NCI-H1105 (cell line): ENCODE measurements at regions not wholly inside any gene's neighbourhood (a gene's known extent, or its start where the extent isn't known, plus 50 kb on each side); places are given as distances from the start of the nearest gene placed in this dataset.
"Not testable (repeated sequence)": the region's sequence is repeated elsewhere in the genome, so short reads cannot be mapped to it uniquely, and the experiment has no call there.

Experiments
- DNase-seq: peaks from one replicate; lab custom pipeline; 2025; lab: John Stamatoyannopoulos, UW

DNA sequence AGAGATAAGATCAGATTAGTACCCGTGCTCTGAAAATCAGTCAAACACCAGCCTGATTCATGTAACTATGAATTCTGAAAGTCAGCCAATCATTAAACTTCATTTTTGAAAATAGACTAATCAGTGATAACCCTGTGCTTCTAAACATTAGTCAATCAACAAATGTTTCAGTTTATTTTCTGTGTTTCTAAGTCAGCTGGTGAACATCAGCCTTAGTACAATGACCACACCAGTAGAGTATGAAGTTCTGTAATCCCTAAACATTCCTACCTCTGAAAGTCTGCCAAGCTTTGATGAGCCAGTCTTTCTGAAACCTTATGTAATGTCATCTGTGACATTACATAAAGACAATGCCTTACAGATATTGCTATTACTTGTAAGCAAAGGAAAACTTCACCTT is 807.4 kb upstream of the CRIM1 start:
- DNase-seq, result no peak

DNA sequence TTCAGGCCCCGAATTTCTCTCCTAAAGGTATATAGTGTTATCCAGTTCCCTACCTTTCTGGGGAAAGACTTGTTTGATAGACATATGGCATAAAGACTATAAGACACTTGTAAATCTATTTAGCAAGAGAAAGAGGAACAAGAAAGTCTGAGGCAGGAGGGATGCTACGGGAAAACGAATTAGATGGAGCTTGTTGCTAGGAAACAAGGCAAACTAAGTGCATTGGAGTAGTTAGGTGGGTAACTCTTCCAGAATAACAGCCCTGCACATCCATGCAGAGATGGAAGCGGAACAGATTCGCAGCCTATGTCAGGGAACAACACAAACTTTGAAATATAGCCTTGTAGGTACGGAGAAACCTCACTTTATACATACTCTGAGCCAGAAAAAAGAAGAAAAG is 810.3 kb upstream of the CRIM1 start:
- no peak for DNase-seq

DNA sequence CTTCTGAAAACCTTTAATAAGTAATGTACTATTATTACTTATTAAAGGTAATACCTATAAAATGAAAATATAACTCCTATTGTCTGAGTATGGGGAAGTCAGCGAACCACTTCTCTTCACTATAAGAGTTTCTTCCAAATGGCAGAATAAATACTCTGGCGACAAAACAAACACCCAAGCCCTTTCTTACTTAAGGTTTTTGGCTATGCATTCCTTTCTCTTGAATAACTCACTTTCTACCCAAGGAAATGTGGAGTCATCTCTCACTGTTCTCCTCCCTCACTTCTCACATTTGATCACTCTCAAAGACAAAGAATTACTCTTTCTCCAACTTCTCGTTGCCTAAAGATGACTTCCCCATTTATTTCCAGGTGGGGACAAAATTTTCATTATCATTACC is 816.8 kb upstream of the CRIM1 start:
- no peak for DNase-seq

DNA sequence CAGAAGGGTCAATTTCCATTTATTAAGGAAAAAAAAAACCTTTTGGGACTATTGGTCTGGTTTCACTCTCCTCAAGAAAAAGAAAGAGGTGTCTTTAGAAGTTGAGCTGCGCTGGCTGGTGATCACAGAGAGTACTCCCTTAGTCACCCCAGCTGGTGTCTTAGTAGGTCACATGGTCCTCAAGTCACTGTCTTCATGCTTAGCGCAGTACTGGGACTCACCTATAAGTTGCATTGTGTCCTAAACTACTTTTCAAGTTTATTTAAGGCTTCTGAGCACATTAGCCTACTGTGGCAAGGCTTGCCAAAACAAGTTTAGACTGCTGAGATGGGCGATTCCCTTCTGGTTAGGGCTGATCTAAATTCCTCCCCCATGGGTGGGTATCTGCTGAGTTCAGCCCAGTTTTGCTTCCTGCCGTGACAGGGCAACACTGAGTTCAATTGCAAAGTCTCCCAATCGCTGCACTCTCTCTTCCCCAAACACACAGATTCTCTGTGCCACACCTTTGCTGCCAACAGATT is 824.9 kb upstream of the CRIM1 start:
- DNase-seq, result no peak

DNA sequence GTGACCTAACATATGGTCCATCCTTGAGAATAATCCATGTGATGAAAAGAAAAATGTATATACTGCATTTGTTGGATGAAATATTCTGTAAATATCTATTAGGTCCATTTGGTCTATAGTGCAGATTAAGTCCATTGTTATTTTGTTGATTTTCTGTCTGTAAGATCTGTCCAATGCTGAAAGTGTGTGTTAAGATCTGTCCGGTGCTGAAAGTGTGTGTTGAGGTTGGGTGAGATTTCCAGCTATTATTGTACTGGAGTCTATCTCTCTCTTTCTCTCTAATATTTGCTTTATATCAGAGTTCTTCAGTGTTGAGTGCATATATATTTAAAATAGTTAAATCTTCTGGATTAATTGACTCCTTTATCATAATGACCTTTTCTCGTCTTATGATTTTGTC is 828.8 kb upstream of the CRIM1 start:
- DNase-seq, result no peak

DNA sequence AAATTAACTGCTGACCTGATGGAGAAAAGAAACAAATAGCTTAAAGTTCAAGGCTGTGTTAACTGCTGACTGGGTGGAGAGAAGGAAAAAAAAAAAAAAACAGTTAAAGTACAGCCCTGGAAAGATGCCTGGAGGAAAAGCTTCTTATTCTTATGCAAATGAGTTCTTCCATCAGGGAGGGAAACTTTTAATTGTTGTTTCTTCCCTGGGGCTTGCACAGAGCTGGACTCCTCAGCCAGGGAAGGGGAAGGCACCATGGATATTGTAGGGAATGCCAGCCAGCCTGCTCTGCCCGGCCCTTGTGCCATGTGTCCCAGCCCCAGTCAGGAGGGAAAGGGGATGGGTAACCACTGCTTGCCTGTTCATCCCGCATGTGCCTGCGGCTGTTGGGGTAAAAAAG is 833.1 kb upstream of the CRIM1 start:
- DNase-seq, result no peak

DNA sequence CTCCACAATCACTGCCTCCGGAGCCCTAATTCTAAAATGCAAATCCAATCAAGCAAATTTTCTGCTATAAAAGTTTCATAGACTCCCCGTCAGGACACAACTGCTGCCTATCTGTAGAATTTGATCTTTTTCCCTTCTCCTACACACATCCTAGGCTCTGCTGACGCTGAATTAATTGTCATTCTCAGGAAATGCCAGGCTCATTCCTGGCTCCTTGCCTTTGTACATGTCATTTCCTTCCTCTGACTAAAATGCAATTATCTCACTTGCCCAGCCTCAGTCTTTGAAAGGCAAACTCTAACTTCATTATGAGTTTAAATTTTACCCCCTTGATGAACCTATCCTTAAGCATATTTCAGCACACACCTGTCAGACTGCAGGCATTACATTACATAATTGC is 844.9 kb upstream of the CRIM1 start:
- DNase-seq, result no peak

DNA sequence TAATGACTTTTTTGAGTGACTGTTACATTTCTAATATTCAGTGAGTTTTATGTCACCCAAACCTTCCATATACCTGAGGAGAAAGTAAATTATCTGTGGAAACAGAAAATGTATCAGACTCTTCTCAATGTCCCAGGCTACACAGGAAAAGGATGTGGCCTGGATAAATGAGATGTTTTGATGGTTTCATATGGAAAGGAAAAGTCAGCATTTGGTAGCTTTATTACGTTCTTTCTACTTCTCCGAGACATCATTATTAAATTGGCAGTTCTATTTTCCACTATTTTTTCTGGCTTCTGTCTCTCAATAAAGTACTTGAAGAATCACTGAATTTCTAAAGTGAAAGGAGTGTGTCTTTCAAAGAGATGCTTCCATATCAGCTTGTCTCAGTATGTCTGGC is 847.0 kb upstream of the CRIM1 start:
- DNase-seq, result no peak

DNA sequence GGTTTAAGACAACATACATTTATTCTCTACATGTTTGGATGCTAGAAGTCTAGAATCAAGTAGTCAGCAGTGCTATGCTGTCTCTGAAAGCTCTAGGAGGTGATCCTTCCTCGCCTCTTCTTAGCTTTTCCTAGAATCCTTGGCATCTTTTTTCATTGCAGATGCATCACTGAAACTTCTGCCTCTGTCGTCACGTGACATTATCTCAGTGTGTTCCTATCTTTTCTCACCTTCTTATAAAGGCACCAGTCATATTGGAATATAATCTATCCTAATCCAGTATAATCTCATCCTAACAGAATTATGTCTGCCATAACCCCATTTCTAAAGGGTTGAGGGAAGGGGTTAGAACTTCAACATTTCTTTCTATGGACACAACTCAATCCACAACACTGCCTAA is 851.2 kb upstream of the CRIM1 start:
- no peak for DNase-seq

DNA sequence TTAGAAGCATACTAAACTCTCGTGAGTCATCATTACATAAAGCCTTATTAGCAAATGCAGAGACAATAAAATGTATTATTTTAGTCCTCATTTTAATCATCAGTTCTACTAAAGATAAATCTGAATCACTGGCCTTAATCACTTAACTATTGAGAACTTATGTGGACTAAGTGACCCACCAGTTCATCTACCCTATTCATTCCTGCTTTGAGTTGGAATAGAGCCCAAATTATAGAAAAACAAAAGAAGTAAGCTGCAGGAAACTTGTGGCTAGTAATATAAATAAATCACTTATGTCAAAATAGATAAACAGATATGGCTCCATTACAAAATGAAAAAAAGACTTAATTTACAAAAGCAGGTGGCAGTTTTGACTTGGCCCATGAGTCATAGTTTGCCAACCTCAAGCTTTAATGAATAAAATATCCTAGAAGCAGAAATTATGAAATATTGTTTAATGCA is 851.8 kb upstream of the CRIM1 start:
- no peak for DNase-seq

DNA sequence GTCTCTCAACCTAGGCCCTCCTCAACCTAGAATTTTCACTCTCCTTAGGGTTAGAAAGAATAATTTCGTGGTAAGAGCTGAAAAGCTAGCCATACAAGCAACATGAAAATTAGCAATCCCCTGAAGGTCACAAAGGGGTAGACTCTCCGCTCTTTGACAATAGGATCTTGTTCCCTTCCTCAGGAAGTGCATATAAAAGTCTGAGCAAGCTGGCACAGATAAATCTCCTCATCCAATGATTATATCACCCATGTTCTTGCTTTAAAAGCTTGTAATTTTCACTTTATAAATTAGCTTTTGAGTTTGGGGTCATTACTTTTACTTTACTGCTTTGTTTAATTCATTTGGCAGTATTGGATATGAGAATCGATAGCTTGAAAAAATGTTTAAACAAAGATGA is 852.3 kb upstream of the CRIM1 start:
- DNase-seq, result no peak

DNA sequence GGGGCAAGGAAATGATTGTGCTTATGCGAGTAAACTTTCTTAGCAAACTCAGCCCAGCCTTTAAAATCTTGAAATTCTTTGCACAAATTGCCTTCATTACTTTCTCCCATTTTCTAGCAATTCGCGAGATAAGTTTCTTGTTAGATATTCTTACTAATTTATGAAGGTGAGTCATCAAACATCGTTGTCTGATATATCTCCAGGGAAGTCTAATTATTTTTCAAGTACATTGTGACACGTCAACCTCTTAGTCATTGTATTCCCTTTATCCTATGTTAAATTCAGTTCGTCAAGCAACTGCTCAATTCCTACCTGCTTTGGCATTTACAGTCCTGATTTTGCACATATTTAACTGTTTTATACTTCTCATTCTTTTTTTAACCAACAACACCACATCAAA is 854.5 kb upstream of the CRIM1 start:
- no peak for DNase-seq

DNA sequence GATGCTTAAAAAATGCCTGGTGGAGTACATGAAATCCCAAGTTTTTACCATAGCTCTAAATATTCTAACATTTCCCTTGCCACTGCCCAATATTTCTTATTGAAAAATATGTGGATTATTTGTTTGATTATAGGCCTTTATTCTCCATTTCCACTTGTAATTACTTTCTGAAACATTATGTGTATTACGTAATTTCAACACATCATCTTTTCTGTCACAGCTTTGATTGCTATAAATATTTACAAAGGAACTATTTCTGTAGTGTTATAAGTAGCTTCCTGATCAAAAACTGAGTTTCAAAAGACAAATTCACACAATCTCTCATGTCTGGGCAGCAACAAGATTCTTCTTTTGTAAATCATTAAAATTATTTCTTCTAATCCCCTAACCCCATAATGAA is 859.6 kb upstream of the CRIM1 start:
- DNase-seq, result no peak

DNA sequence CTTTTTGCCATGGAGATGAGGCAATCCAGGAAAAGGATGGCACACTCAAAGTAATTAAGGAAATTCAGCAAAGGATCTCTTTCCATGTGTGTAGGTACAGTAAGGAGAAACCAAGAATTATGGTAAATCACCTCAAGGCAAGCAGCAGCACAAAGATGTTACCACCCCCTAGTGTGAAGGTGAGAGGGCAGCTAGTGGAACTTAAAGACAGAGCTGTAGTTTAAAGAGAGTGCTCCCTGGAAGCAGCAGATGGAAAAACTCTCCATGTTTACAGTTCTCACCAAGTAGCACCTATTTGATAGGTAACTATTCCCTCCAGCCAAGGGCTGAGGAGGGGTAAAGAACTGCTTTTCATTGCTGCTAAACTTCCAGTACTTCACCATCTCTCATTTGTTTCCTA is 860.4 kb upstream of the CRIM1 start:
- no peak for DNase-seq

DNA sequence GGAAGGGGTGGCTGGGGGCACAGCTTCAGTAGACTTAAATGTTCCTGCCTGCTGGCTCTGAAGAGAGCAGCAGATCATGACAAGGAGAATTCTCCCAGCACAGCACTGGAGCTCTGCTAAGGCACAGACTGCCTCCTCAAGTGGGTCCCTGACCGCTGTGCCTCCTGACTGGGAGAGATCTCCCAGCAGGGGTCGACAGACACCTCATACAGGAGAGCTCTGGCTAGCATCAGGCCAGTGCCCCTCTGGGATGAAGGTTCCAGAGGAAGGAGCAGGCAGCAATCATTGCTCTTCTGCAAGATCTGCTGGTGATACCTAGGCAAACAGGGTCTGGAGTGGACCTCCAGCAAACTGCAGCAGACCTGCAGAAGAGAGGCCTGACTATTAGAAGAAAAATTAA is 877.5 kb upstream of the CRIM1 start:
- DNase-seq, result not testable (repeated sequence)

DNA sequence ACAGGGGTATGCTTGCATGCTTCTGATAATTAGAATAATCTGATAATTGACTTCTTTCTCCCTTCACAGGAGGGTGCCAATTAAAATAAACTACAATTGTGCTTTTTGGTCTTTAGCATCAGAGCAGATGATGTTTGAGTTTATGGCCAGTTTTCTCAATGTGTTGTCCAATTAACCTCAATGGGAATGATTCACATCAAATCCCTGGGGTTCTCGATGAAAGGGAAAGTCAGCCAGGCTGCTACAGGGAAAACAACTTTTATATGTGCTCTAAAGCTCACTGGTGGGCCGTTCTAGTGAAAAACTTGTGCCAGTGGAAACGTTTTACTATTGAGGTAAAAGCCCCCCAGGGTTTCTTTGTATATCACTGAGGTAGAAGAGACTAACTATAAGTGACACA is 887.3 kb upstream of the CRIM1 start:
- no peak for DNase-seq

DNA sequence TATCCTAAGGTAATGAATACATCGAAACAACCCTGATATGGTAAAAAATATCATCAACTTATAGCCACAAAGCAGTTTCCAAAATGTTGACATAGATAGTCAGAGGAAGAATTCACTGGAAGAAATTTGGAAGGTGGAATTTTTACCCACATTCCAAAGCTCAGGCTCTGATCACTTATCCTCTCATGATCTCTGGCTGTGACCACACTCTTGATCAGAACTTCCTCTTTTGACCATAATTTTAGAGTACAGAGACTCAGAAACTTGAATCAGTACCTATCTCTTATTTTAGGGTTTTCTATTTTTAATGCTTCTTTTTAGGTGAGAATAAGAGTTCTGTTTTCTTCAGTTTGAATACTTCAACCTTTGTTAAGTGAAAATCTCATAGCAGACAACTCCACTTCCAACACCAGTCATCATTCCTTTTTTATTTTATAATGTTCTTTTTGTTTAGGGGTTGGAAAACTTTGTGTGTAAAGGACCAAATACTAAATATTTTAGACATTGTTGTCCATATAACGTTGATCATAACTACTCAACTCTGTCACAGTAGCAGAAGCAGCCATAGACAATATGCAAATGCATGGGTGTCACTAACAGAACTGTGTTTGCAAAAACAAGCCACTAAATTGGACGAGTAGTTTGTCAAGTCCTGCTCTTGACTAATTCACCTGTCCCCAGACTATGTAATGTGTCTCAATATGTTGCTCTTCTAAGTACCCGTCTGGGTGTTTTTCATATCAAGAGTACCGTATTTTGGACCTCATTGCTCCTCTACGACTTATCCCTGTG is 891.6 kb upstream of the CRIM1 start:
- DNase-seq, result no peak

DNA sequence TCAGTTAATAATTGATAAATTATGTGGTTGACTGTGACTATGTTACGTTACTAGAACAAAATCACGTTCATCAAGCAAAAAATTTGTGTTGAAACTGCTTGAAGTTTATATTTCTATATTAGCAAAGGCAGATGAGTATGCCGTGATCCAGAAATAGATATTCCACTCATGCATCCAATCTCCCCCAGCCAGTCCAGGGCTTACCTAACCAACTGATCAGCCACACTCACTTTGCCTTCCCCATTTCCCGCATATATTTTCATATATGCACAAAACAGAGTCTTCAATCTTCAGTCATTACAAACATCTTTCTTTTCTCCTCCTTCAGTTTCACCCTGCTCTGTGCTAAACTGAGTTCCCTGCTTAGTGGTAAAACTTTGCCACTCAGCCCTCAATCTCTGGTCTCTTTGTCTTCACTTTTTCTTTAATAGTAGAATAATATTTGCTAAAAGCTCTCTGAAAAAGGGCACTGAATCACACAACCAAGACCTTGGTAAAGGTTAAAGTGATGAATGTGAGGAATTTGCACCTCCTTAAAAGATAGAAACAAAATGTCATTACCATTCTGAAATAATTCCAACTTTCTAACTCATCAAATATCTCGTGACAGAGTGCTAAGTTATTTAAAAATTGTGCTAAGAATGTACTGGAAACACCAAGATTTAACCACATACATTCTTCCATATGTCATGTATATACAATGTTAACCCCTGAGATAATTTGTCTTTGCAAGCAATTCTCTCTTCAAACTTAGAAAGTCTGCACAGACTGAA is 893.2 kb upstream of the CRIM1 start:
- DNase-seq, result no peak

DNA sequence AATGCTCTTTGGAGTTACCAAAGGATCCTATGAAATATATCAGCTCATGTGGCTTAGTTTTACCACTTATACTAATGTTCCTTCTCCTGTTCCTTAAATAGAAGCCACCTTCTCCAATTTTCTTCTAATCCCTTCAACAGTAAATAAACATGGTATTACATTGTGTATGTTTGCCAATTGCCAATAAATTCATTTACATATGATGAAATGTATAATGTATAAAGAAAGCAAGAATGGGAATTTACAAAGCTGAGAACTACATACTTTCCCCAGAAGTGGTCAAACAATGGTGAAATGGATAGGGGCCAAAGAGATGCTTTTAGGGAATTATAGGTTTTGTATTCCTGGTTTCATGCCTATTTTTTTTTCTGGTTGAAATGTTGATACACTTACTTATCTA is 894.2 kb upstream of the CRIM1 start:
- no peak for DNase-seq

DNA sequence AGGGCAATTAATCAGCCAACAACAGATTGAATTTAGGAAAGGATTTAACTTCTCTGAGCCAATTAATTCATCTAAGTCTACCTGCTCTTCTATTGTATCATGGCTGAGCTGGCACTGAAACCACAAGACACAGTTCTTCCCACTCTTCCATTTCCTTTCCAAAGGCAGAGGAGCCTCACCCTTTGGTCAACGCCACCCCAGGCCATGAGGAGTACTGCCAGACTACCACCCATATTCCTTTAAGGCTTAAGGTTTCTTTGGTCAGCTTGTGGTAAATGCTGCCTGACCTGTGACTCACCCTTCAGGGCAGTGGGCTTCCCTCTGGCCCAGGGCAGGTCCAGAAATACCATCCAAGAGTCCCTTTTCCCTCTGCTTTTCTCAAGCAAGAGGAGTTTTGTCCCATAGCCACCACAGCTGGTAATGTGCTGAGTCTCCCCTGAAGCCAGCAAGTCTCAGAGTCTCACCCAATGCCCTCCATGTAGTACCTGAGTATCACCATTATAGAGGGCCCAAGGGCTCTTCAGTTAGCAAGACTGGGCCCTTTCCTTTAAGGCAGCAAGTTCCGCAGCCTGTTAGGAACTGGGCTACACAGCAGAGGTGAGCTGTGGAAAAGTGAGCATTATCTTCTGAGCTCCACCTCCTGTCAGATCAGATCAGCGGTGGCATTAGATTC is 900.5 kb upstream of the CRIM1 start:
- no peak for DNase-seq

DNA sequence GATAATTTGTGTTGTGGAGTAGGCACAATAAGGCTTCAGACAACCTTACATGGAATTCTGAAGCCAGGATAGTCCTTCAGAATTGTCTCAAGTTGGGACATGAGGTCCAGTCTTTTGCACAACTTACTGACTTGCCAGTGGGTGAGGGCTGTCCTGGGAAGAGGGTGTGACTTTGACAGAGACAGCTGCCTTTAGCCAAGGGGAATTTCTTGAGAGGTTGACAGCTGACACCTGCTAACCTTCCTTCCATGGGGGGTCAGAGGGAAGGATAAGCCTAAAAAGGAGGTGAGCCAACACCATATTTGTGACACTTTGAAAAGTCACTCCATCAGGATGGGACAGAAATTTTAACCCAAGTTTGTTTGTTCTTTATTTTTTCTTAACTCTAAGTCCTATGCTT is 907.8 kb upstream of the CRIM1 start:
- no peak for DNase-seq

DNA sequence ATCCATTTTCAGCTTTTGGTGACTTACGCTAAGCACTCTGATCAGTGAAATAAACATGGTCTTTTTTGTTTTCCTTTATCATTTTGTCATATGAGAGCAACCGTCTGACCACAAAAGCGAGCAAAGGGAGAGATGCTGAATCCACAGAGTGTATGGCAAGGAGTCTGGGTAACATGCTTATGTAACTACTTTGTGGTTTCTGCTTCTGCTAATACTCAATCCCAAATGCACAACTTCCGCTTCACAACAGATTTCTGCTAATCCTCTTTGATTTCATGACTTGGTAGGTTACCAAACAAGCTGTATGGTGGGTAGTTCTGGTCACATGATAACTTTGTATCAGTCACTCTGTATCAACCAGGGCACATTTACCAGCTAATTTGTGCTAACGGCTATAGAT is 908.4 kb upstream of the CRIM1 start:
- DNase-seq, result no peak

DNA sequence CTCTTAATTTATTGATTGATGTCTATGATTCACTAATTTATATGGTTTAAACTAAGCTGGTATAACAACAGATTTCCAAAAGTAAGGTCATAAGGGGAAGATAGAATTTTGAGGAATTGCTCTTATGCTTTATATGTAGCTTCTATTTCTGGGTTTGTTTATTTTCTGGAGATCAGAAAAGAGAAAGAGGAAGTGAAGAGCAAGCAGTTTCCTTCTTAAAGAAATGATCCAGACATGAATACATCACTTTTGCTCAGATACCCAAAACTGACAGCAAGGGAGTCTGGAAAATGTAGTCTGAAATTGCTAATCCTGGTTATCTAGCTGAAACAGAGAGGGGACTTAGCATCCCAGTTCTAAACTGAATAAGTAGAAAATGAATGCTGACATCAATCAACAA is 912.5 kb upstream of the CRIM1 start:
- DNase-seq, result no peak
